Tibial artery (tissue), 4 donors: ENCODE measurements at regions not wholly inside any gene's neighbourhood (a gene's known extent, or its start where the extent isn't known, plus 50 kb on each side); places are given as distances from the start of the nearest gene placed in this dataset.

ENCODE experiments used
- DNase-seq, 2 donors: peaks; one replicate each; pipeline ENCODE4 v3.0.0-alpha.2; 2019
- H3K27ac ChIP-seq, 2 donors: fragments of 200-600 bp; sonication (generic) in 1 of 2; 1 replicate in 1 of 2; 2 replicates in 1 of 2; pipeline ENCODE4 v1.5.1; 2018 to 2019; ENCODE audit warnings: mild to moderate bottlenecking in 1 of 2
- H3K27me3 ChIP-seq, 2 donors: fragments of 200-600 bp; sonication (generic) in 1 of 2; one replicate each; pipeline versions ENCODE4 v1.5.1 to v1.6.0; 2016 to 2019
- H3K36me3 ChIP-seq, 3 donors: fragments of 200-600 bp; sonication (generic) in 2 of 3; one replicate each; pipeline ENCODE4 v1.5.1; 2016 to 2019; ENCODE audit warnings: mild to moderate bottlenecking in 2 of 3
- H3K4me1 ChIP-seq, 4 donors: fragments of 200-600 bp; sonication (generic) in 2 of 4; 1 replicate in 3 of 4; 2 replicates in 1 of 4; pipeline ENCODE4 v1.5.1; 2016 to 2019
- H3K4me3 ChIP-seq, 2 donors: fragments of 200-600 bp; sonication (generic) in 1 of 2; 1 replicate in 1 of 2; 2 replicates in 1 of 2; pipeline ENCODE4 v1.5.1; 2018 to 2019; ENCODE audit warnings: mild to moderate bottlenecking in 2 of 2
- H3K9me3 ChIP-seq, 3 donors: fragments of 200-600 bp; sonication (generic) in 1 of 3; one replicate each; pipeline ENCODE4 v1.5.1; 2016 to 2019
- CTCF ChIP-seq, 2 experiments: fragments of 200-600 bp in 1 of 2; fragments of 450-650 bp in 1 of 2; IDR thresholded peaks; one replicate each; pipeline ENCODE4 v1.5.1; 2017 to 2019; ENCODE audit warnings: antibody characterized with exemption in 2 of 2, mild to moderate bottlenecking in 1 of 2, moderate library complexity in 1 of 2
- intact Hi-C: fragments of 100-400 bp; cut with DNase I; formaldehyde crosslinking; loops from one replicate; pipeline ENCODE4 v1.15.0; 2023; ENCODE audit warnings: low total_unique reads

GRCh38 chr18:24736662-24737330, 276.4 kb downstream of the HRH4 start:
- Histone ChIP-seq H3K4me1 (peaks cover 0 to 10% (median 0%) of the 10 kb centered on the region in 4 donors), H3K4me3 (no peak overlapping the region), H3K36me3 (no peaks in the 10 kb centered on the region), H3K9me3 (no peaks in the 10 kb centered on the region), H3K27me3 (no peaks in the 10 kb centered on the region), H3K27ac (no peak overlapping the region)
- intact Hi-C loops = no loop called here
- TF ChIP-seq CTCF (IDR thresholded peaks at IDR 0.05) = no peak
- no peak for DNase-seq

DNA sequence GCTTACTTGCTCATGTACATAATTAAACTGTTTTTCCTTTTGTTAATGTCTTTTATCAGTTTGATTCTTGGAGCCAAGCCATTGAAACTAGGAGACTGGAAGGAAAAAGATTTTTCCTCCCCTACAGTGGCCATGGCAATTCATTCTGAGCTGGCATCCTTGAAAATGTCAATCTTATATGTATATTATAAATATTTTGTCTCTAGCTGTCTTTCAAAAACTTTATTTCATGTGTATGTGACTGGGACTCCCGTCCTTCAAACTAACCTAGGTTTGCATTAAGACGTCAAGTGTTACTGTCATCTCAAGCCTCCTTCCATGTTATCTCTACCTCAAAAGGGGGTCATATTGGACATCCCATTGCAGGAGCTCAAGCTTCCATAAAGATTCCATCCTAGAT, 280.4 kb downstream of the HRH4 start:
- DNase-seq = no peak
- intact Hi-C loops = no loop called here
- no peak for TF ChIP-seq CTCF (IDR thresholded peaks at IDR 0.05)
- no peak overlapping the region for H3K4me3 ChIP-seq
- H3K9me3 ChIP-seq = no peaks in the 10 kb centered on the region
- H3K27ac ChIP-seq = no peak overlapping the region
- H3K4me1 ChIP-seq = peaks cover 0 to 24% (median 0%) of the 10 kb centered on the region in 4 donors
- H3K36me3 ChIP-seq = no peaks in the 10 kb centered on the region
- H3K27me3 ChIP-seq = no peaks in the 10 kb centered on the region

GRCh38 chr18:24741321-24741720, 280.9 kb downstream of the HRH4 start:
- no peak for TF ChIP-seq CTCF (IDR thresholded peaks at IDR 0.05)
- H3K4me1 ChIP-seq = peaks cover 0 to 22% (median 0%) of the 10 kb centered on the region in 4 donors
- H3K27ac ChIP-seq = no peak overlapping the region
- H3K9me3 ChIP-seq = no peaks in the 10 kb centered on the region
- DNase-seq = no peak
- intact Hi-C loops = no loop called here
- no peaks in the 10 kb centered on the region for H3K27me3 ChIP-seq
- no peak overlapping the region for H3K4me3 ChIP-seq
- H3K36me3 ChIP-seq = no peaks in the 10 kb centered on the region

- no peak overlapping the region for H3K4me3 ChIP-seq
- no peak for DNase-seq
- no peak overlapping the region for H3K27ac ChIP-seq
- intact Hi-C loops = no loop called here
- no peaks in the 10 kb centered on the region for H3K9me3 ChIP-seq
- no peak for TF ChIP-seq CTCF (IDR thresholded peaks at IDR 0.05)
- no peaks in the 10 kb centered on the region for H3K27me3 ChIP-seq
- H3K36me3 ChIP-seq = no peaks in the 10 kb centered on the region
- H3K4me1 ChIP-seq = peaks cover 0 to 14% (median 0%) of the 10 kb centered on the region in 4 donors
Observed at GRCh38 chr18:24741965-24742724, 281.7 kb downstream of the HRH4 start.

GRCh38 chr18:24754583-24755253, 294.3 kb downstream of the HRH4 start:
- Histone ChIP-seq H3K4me3 (no peak overlapping the region), H3K27ac (no peak overlapping the region), H3K9me3 (no peaks in the 10 kb centered on the region), H3K36me3 (no peaks in the 10 kb centered on the region), H3K4me1 (no peaks in the 10 kb centered on the region), H3K27me3 (no peaks in the 10 kb centered on the region)
- no peak for TF ChIP-seq CTCF (IDR thresholded peaks at IDR 0.05)
- DNase-seq = no peak
- intact Hi-C loops = no loop called here
